ENCODE measurements at regions not wholly inside any gene's neighbourhood (a gene's known extent, or its start where the extent isn't known, plus 50 kb on each side); places are given as distances from the start of the nearest gene placed in this dataset.

GRCh38 chr6:2581011-2581410 lies 169.7 kb downstream of the MYLK4 start:
- Histone ChIP-seq H3K27ac (ENCODE audit: low read length) (no peak overlapping the region), H3K36me3 (ENCODE audit: control insufficient read depth, insufficient read depth, low read length) (no peaks in the 10 kb centered on the region), H3K9me3 (ENCODE audit: control insufficient read depth, insufficient read depth, low read depth, low read length) (no peaks in the 10 kb centered on the region), H3K4me1 (ENCODE audit: control insufficient read depth, insufficient read depth, low read length) (no peaks in the 10 kb centered on the region), H3K27me3 (ENCODE audit: control insufficient read depth, insufficient read depth, low read length) (no peaks in the 10 kb centered on the region), H3K4me3 (ENCODE audit: low read depth in 2 of 2, low read length in 2 of 2) (no peak overlapping the region)
- CTCF ChIA-PET = no interaction called here
- BruUV-seq (replicated peaks) = no TSS peak
- intact Hi-C loops (cut with micrococcal nuclease; ENCODE audit: unreplicated experiment) (no loop called here), in situ Hi-C loops (cut with HindIII; ENCODE audit: low pct_unique_long_range_greater_than_20kb, low sequenced_read_pairs) (no loop called here)
- ATAC-seq = no peak
- no peak for DNase-seq (ENCODE audit: low read depth, low spot score)
- no peak for TF ChIP-seq POLR2AphosphoS5 (IDR thresholded peaks at IDR 0.05; ENCODE audit: low read depth, low read length)
- TF ChIP-seq CTCF (IDR thresholded peaks at IDR 0.05) = no peak
- TF ChIP-seq SIN3A (IDR thresholded peaks at IDR 0.05; ENCODE audit: borderline replicate concordance, insufficient read depth, low read depth, low read length) = no peak
- no peak for TF ChIP-seq TCF7L2 (IDR thresholded peaks at IDR 0.05; ENCODE audit: low read depth, low read length)
- TF ChIP-seq REST (IDR thresholded peaks at IDR 0.05; ENCODE audit: insufficient read depth in 1 of 2, low read depth in 2 of 2, low read length in 1 of 2) = no peak
- POLR2A ChIA-PET = no interaction called here

GRCh38 chr6:2579804-2580570 lies 170.7 kb downstream of the MYLK4 start:
- no peaks in the 10 kb centered on the region; the same call in 1 of the 2 replicates for H3K9me3 ChIP-seq (ENCODE audit: control insufficient read depth, insufficient read depth, low read depth, low read length)
- H3K27me3 ChIP-seq (ENCODE audit: control insufficient read depth, insufficient read depth, low read length) = no peaks in the 10 kb centered on the region
- TF ChIP-seq CTCF (IDR thresholded peaks at IDR 0.05) = no peak
- TF ChIP-seq TCF7L2 (IDR thresholded peaks at IDR 0.05; ENCODE audit: low read depth, low read length) = no peak
- TF ChIP-seq POLR2AphosphoS5 (IDR thresholded peaks at IDR 0.05; ENCODE audit: low read depth, low read length) = no peak
- no peak for TF ChIP-seq SIN3A (IDR thresholded peaks at IDR 0.05; ENCODE audit: borderline replicate concordance, insufficient read depth, low read depth, low read length)
- TF ChIP-seq REST (IDR thresholded peaks at IDR 0.05; ENCODE audit: insufficient read depth in 1 of 2, low read depth in 2 of 2, low read length in 1 of 2) = no peak
- POLR2A ChIA-PET = no interaction called here
- no peaks in the 10 kb centered on the region for H3K36me3 ChIP-seq (ENCODE audit: control insufficient read depth, insufficient read depth, low read length)
- BruUV-seq (replicated peaks) = no TSS peak
- H3K4me1 ChIP-seq (ENCODE audit: control insufficient read depth, insufficient read depth, low read length) = no peaks in the 10 kb centered on the region
- no peak for DNase-seq (ENCODE audit: low read depth, low spot score)
- no peak overlapping the region for H3K27ac ChIP-seq (ENCODE audit: low read length)
- ATAC-seq = no peak
- CTCF ChIA-PET = no interaction called here
- intact Hi-C loops (cut with micrococcal nuclease; ENCODE audit: unreplicated experiment) = no loop called here
- in situ Hi-C loops (cut with HindIII; ENCODE audit: low pct_unique_long_range_greater_than_20kb, low sequenced_read_pairs) = no loop called here
- H3K4me3 ChIP-seq (ENCODE audit: low read depth in 2 of 2, low read length in 2 of 2) = no peak overlapping the region

Data from Panc1 (cell line).